H9 (cell line): ENCODE measurements at regions not wholly inside any gene's neighbourhood (a gene's known extent, or its start where the extent isn't known, plus 50 kb on each side); places are given as distances from the start of the nearest gene placed in this dataset.

Experiments used
- DNase-seq: peaks from one replicate; pipeline ENCODE4 v3.0.0-alpha.2; 2017
- H2AFZ ChIP-seq: one replicate; pipeline ENCODE4 v1.6.1; 2013; ENCODE audit warnings: mild to moderate bottlenecking, low read length, control low read depth, moderate library complexity
- H2AK5ac ChIP-seq: 2 replicates; pipeline ENCODE4 v1.6.1; 2013; ENCODE audit warnings: low read length, control low read depth, mixed read lengths; ENCODE audit not compliant: insufficient read length
- H2BK120ac ChIP-seq: one replicate; pipeline ENCODE4 v1.6.1; 2013; ENCODE audit warnings: low read depth, mild to moderate bottlenecking, low read length, control low read depth, inconsistent platforms; ENCODE audit not compliant: poor library complexity, severe bottlenecking
- H2BK12ac ChIP-seq: 2 replicates; pipeline ENCODE4 v1.6.1; 2013; ENCODE audit warnings: low read length, control low read depth, mixed read lengths, low read depth; ENCODE audit not compliant: insufficient read length
- H2BK15ac ChIP-seq: 2 replicates; pipeline ENCODE4 v1.6.1; 2013; ENCODE audit warnings: low read depth, low read length, control low read depth
- H2BK20ac ChIP-seq: one replicate; pipeline ENCODE4 v1.6.1; 2013; ENCODE audit warnings: low read depth, mild to moderate bottlenecking, low read length, control low read depth, inconsistent platforms; ENCODE audit not compliant: poor library complexity, severe bottlenecking
- H2BK5ac ChIP-seq: 2 replicates; pipeline ENCODE4 v1.6.1; 2013; ENCODE audit warnings: low read length, control low read depth, mixed read lengths; ENCODE audit not compliant: insufficient read length
- H3K14ac ChIP-seq: 2 replicates; pipeline ENCODE4 v1.6.1; 2013; ENCODE audit warnings: low read length, control low read depth; ENCODE audit not compliant: insufficient read depth
- H3K18ac ChIP-seq: 2 replicates; pipeline ENCODE4 v1.6.1; 2013; ENCODE audit warnings: low read depth, mild to moderate bottlenecking, mixed read lengths, low read length, control low read depth; ENCODE audit not compliant: insufficient read length
- H3K23ac ChIP-seq: 2 replicates; pipeline ENCODE4 v1.6.1; 2013; ENCODE audit warnings: low read length, control low read depth, mixed read lengths, low read depth; ENCODE audit not compliant: insufficient read length
- H3K23me2 ChIP-seq: 2 replicates; pipeline ENCODE4 v1.6.1; 2013; ENCODE audit warnings: low read depth, mild to moderate bottlenecking, mixed read lengths, low read length, control low read depth; ENCODE audit not compliant: insufficient read length, poor library complexity, severe bottlenecking
- H3K27ac ChIP-seq: 2 replicates; pipeline ENCODE4 v1.5.1; 2013; ENCODE audit warnings: low read length, control low read depth, mixed read lengths, low read depth; ENCODE audit not compliant: insufficient read length
- H3K27me3 ChIP-seq: 2 replicates; pipeline ENCODE4 v1.6.1; 2013; ENCODE audit warnings: low read length, control low read depth, inconsistent platforms; ENCODE audit not compliant: insufficient read depth
- H3K4ac ChIP-seq: 2 replicates; pipeline ENCODE4 v1.6.1; 2013; ENCODE audit warnings: low read depth, mild to moderate bottlenecking, control low read depth, inconsistent platforms, low read length, moderate library complexity
- H3K4me1 ChIP-seq: 2 replicates; pipeline ENCODE4 v1.6.1; 2013; ENCODE audit warnings: low read length, control low read depth, inconsistent platforms; ENCODE audit not compliant: insufficient read depth
- H3K4me2 ChIP-seq: 2 replicates; pipeline ENCODE4 v1.6.1; 2013; ENCODE audit warnings: low read length, control low read depth, mixed read lengths; ENCODE audit not compliant: insufficient read length, insufficient read depth
- H3K56ac ChIP-seq: 2 replicates; pipeline ENCODE4 v1.6.1; 2013; ENCODE audit warnings: low read depth, mild to moderate bottlenecking, mixed read lengths, low read length, control low read depth; ENCODE audit not compliant: insufficient read length
- H3K79me1 ChIP-seq: 2 replicates; pipeline ENCODE4 v1.6.1; 2013; ENCODE audit warnings: low read depth, mild to moderate bottlenecking, moderate library complexity, low read length, control low read depth, inconsistent platforms; ENCODE audit not compliant: insufficient read depth, poor library complexity, severe bottlenecking
- H3K79me2 ChIP-seq: 2 replicates; pipeline ENCODE4 v1.6.1; 2013; ENCODE audit warnings: low read length, control low read depth, inconsistent platforms; ENCODE audit not compliant: insufficient read depth
- H3K9ac ChIP-seq: 2 replicates; pipeline ENCODE4 v1.6.1; 2013; ENCODE audit warnings: low read length, control low read depth, mixed read lengths; ENCODE audit not compliant: insufficient read length; ENCODE audit errors: extremely low read depth
- H3K9me3 ChIP-seq: one replicate; pipeline ENCODE4 v1.6.1; 2013; ENCODE audit warnings: low read depth, low read length, inconsistent platforms; ENCODE audit not compliant: control insufficient read depth
- H3T11ph ChIP-seq: one replicate; pipeline ENCODE4 v1.6.1; 2013; ENCODE audit warnings: mild to moderate bottlenecking, low read length, control low read depth, inconsistent platforms
- H4K20me1 ChIP-seq: one replicate; pipeline ENCODE4 v1.6.1; 2013; ENCODE audit not compliant: control insufficient read depth, insufficient read length, insufficient read depth
- H4K5ac ChIP-seq: 2 replicates; pipeline ENCODE4 v1.6.1; 2013; ENCODE audit warnings: low read depth, mild to moderate bottlenecking, mixed read lengths, low read length, control low read depth; ENCODE audit not compliant: insufficient read length
- H4K8ac ChIP-seq: replicated peaks from 2 replicates; pipeline ENCODE4 v1.6.1; 2013; ENCODE audit warnings: low read length, control low read depth, mixed read lengths, low read depth; ENCODE audit not compliant: insufficient read length
- H4K91ac ChIP-seq: 2 replicates; pipeline ENCODE4 v1.6.1; 2013; ENCODE audit warnings: low read depth, mild to moderate bottlenecking, moderate library complexity, mixed read lengths, low read length, control low read depth; ENCODE audit not compliant: insufficient read length
- H3K27ac Mint-ChIP-seq, 3 experiments: 2 replicates in 2 of 3; 3 replicates in 1 of 3; pipeline ENCODE4 v1.8.0; 2020 to 2021; ENCODE audit warnings: mixed read lengths in 3 of 3, mild to moderate bottlenecking in 1 of 3, moderate library complexity in 1 of 3
- H3K27me3 Mint-ChIP-seq: 2 replicates; pipeline ENCODE4 v1.8.0; 2021; ENCODE audit warnings: low read depth, mild to moderate bottlenecking, moderate library complexity, mixed read lengths
- H3K36me3 Mint-ChIP-seq, 3 experiments: 2 replicates in 2 of 3; 3 replicates in 1 of 3; pipeline ENCODE4 v1.8.0; 2020 to 2021; ENCODE audit warnings: low read depth in 3 of 3, mixed read lengths in 3 of 3; ENCODE audit not compliant: insufficient read depth in 1 of 3
- H3K4me1 Mint-ChIP-seq, 2 experiments: 2 replicates each; pipeline ENCODE4 v1.8.0; 2020; ENCODE audit warnings: mixed read lengths in 2 of 2
- H3K4me3 Mint-ChIP-seq, 2 experiments: 2 replicates in 1 of 2; 3 replicates in 1 of 2; pipeline ENCODE4 v1.8.0; 2020 to 2021; ENCODE audit warnings: mild to moderate bottlenecking in 2 of 2, mixed read lengths in 2 of 2, moderate library complexity in 1 of 2
- H3K9me3 Mint-ChIP-seq, 2 experiments: 2 replicates in 1 of 2; 3 replicates in 1 of 2; pipeline ENCODE4 v1.8.0; 2020; ENCODE audit warnings: mild to moderate bottlenecking in 2 of 2, mixed read lengths in 2 of 2, moderate library complexity in 1 of 2
- WGBS: extraction: QIAGEN DNeasy Blood & Tissue Kit; methylation state at CpG from one replicate; pipeline ENCODE4 v1.1.7; 2013; ENCODE audit warnings: missing lambda C conversion rate, low lambda C conversion rate, mixed read lengths; ENCODE audit not compliant: insufficient read length; ENCODE audit errors: extremely low coverage; 5-methylcytosine and 5-hydroxymethylcytosine counted together
- TF ChIP-seq, protein P1 (sequence below): fragments of 200-600 bp; sonication (generic); conservative IDR thresholded peaks from 3 replicates; pipeline ENCODE4 v1.8.0; 2021; ENCODE audit warnings: antibody characterized with exemption, mild to moderate bottlenecking

DNA sequence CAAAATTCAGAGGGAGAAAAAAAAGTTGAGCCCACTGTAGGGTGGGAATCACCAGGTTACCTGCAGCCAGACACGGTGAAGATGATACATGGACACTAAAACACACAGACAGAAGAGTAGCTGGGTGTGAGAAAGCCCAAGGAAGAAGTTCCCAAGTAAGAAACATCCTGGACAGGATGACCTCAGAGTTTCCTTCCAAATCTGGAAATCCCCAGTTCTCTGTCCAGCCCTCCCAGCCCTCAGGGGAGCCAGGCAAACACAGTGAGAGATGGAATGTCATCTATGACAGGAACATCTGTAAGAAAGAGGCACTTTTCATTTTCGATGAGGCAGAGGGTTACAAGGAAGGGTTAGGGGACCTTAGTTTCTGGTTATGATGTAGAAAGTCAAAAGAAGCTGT is 125.1 kb upstream of the LYZL1 start:
- H3K4me1 Mint-ChIP-seq: peaks cover 16 to 19% of the 10 kb centered on the region in 2 experiments
- Histone ChIP-seq H3K14ac (no peak overlapping the region), H3K4me1 (peaks cover 9% of the 10 kb centered on the region; the same call in 1 of the 2 replicates), H3K23ac (no peak overlapping the region), H3K56ac (no peak overlapping the region), H2BK20ac (no peak overlapping the region), H3K79me2 (no peaks in the 10 kb centered on the region), H2BK15ac (no peak overlapping the region), H3K9ac (no peak overlapping the region), H3K4me2 (no peak overlapping the region), H2AK5ac (no peak overlapping the region), H3K9me3 (peaks cover 16% of the 10 kb centered on the region), H3K27ac (no peak overlapping the region), H2BK5ac (no peak overlapping the region), H3K4ac (no peak overlapping the region), H3K23me2 (no peaks in the 10 kb centered on the region), H4K5ac (no peak overlapping the region), H2AFZ (no peak overlapping the region), H4K8ac (no peak overlapping the region), H2BK12ac (no peak overlapping the region), H3K79me1 (no peaks in the 10 kb centered on the region), H4K91ac (no peak overlapping the region), H4K20me1 (no peaks in the 10 kb centered on the region), H3K27me3 (no peaks in the 10 kb centered on the region), H2BK120ac (no peak overlapping the region), H3T11ph (no peak overlapping the region), H3K18ac (no peak overlapping the region)
- H3K9me3 Mint-ChIP-seq: peaks cover 39 to 44% of the 10 kb centered on the region in 2 experiments
- H3K27ac Mint-ChIP-seq: no peak overlapping the region
- no peak overlapping the region for H3K4me3 Mint-ChIP-seq
- DNase-seq: no peak
- H3K27me3 Mint-ChIP-seq: no peaks in the 10 kb centered on the region
- no CpG with 5 or more reads among the region's 2 CpGs for WGBS
- TF ChIP-seq, protein P1, sequence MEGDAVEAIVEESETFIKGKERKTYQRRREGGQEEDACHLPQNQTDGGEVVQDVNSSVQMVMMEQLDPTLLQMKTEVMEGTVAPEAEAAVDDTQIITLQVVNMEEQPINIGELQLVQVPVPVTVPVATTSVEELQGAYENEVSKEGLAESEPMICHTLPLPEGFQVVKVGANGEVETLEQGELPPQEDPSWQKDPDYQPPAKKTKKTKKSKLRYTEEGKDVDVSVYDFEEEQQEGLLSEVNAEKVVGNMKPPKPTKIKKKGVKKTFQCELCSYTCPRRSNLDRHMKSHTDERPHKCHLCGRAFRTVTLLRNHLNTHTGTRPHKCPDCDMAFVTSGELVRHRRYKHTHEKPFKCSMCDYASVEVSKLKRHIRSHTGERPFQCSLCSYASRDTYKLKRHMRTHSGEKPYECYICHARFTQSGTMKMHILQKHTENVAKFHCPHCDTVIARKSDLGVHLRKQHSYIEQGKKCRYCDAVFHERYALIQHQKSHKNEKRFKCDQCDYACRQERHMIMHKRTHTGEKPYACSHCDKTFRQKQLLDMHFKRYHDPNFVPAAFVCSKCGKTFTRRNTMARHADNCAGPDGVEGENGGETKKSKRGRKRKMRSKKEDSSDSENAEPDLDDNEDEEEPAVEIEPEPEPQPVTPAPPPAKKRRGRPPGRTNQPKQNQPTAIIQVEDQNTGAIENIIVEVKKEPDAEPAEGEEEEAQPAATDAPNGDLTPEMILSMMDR: no peak
- peaks cover 29 to 47% (median 31%) of the 10 kb centered on the region in 3 experiments for H3K36me3 Mint-ChIP-seq
